Stimulated activated CD8-positive, alpha-beta memory T cell treated with anti-CD3 and anti-CD28 coated beads, Interleukin-15, amount 100 ng/mL, for 48 hours (primary cell): ENCODE measurements at regions not wholly inside any gene's neighbourhood (a gene's known extent, or its start where the extent isn't known, plus 50 kb on each side); places are given as distances from the start of the nearest gene placed in this dataset.

Experiments used
- DNase-seq, 2 donors: peaks; one replicate each; pipeline ENCODE4 v3.0.0-alpha.2; 2020; ENCODE audit warnings: low read depth in 2 of 2

GRCh38 chr10:83357627-83358026 is 781.7 kb upstream of the GHITM start:
- DNase-seq: no peak

- no peak for DNase-seq
Measured at GRCh38 chr10:83367036-83367435, 772.3 kb upstream of the GHITM start.

DNA sequence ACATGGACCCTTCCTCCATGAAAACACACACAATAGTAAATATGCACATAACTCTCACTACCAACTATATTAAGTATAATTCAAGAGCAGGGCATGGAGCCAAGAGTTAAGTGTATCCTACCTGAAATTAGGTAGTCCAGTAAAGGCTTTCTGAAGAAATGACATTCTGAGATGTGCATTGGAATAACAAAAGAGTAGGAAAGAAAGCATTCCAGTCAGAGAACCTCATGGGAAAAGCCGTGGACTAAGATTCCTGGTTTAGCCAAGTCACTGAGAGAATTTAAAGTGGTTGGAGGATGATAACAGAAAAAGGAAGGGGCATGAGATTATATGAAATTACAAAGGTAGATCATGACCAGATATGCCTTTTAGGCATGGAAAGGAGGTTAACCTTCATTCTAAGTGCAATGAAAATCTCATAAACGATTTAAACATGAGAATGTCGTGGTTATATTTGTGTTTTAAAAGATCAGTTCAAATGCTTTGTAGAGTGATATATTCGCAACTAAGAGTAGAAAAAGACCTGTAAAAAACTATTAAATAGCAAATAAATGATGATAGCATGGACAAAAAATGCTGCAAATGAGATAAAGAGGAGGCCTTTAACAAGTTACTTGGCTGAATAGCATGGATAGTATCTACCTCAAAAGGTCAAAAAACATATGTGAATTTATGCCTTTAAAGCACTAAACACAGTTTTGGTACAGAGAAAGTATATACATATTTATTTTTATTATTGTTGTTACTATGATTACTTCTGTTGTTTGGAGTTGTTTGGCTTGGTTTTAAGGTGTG is 767.4 kb upstream of the GHITM start:
- DNase-seq: no peak

- DNase-seq: no peak
Measured at GRCh38 chr10:83372646-83373045, 766.7 kb upstream of the GHITM start.

DNA sequence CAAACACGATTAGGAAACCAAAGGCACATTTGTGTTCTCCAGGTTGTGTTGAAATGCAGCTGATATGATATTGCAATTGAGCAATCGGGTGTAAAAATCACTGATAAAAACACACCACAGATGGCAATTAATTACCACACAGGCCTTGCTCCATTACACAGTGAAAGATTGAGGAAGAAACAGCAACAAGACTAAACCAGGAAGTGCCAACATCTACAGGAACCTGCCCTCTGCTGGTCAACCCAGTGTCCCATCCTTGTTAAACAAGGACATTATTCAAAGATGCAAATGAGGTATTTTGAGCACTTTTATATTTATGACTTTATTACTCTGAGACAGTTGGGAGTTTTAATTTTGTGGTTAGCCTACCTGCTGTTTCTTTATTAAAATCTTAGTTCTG is 765.6 kb upstream of the GHITM start:
- DNase-seq: no peak

GRCh38 chr10:83374741-83375140 is 764.6 kb upstream of the GHITM start:
- no peak for DNase-seq

DNA sequence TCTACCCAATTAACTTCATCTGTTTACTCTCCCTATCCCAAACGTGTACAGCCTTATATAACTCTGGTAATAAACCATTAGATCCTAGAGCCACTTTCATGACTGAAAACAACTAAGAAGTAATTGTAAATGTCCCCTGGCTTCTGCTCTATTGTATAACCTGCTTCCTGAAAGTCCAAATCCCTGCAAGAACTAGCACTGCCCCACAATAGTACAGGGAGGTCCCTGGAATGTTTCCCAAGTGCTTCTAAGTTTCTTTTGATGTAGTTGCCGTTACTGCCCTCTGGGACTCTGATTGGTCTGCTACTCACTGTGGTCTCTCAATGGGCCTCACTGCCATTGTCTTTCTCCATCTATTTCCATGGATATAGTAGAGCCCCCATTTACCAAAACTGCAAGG is 764.0 kb upstream of the GHITM start:
- no peak for DNase-seq

- no peak for DNase-seq
Measured at GRCh38 chr10:83397806-83398205, 741.5 kb upstream of the GHITM start.

- no peak for DNase-seq
Measured at GRCh38 chr10:83410570-83410969, 728.7 kb upstream of the GHITM start.

- DNase-seq: no peak
Measured at GRCh38 chr10:83425306-83425705, 714.0 kb upstream of the GHITM start.

GRCh38 chr10:83427101-83427500 is 712.2 kb upstream of the GHITM start:
- DNase-seq: no peak

DNA sequence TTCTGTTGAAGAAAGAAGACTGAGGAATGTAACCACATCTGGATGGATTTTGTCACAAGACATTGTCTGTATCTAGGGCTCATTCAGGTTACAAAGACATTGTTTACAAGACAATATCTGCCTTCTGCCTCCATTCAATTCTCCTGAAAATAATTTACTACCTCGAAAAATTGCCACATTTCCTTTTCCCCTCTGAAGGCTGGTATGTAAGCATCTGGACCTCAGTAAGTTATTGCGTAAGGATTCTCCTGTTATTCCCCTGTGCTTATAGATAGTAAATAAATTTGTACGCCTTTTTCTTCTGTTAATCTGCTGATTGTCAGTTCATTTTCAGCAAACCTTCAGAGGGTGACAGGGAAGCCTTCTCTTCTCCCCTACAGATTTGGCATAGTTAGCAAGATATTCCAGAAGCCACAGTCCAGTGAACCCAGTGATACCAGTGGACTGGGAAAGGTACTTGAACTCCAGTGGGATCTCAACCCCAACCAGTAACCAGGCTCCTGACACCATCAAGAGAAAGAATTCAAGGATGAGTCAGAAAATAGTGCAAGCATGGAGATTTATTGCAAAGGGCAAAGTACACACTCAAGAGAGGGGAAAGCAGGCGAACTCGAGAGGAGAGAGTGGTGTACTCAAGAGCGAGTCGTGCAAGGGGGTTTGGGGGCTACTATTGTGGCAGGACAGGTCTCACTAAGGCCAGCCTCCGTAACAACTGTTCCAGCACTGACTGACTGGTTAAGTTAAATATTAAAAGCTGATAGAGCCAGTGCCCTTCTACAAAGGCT is 706.9 kb upstream of the GHITM start:
- no peak for DNase-seq

DNA sequence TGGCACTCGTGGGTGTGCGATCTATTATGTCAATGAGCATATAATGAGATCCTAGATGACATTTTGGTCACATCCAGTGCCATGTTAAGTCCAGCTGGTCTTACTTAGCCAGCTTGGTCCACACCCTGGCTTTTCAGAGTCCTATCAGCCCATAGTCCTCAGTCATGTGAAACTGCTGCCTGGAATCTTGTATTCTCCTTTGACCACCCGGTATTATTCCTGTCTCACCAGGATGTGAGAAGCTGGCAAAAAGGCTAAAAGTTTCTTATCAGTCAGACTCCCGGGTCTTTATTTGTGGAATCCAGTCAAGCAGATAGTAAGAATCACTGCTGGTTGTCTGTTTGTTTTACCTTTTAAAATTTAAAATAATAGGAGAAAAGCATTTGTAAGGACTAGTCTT is 705.6 kb upstream of the GHITM start:
- no peak for DNase-seq

GRCh38 chr10:83448013-83448412 is 691.3 kb upstream of the GHITM start:
- no peak for DNase-seq

- DNase-seq: no peak
Measured at GRCh38 chr10:83458611-83459010, 680.7 kb upstream of the GHITM start.

DNA sequence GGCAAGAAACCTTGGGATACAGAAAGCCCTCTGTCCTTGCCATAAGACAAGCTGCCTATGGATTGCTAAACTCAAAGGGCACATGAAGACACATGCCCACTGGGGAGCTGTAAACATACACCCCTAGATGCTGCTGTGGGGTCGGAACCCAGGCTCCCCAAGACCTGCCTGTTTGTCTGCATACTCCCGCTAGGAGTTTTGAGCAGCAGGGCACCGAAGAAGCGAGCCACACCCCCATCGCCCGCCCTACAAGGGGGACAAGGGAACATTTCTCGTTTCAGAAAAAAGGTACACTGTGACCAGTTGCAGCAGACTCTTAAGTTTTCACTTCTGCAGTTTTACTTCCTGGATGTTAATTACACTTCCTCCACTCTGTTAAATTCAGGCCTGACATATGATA is 680.2 kb upstream of the GHITM start:
- DNase-seq: no peak

DNA sequence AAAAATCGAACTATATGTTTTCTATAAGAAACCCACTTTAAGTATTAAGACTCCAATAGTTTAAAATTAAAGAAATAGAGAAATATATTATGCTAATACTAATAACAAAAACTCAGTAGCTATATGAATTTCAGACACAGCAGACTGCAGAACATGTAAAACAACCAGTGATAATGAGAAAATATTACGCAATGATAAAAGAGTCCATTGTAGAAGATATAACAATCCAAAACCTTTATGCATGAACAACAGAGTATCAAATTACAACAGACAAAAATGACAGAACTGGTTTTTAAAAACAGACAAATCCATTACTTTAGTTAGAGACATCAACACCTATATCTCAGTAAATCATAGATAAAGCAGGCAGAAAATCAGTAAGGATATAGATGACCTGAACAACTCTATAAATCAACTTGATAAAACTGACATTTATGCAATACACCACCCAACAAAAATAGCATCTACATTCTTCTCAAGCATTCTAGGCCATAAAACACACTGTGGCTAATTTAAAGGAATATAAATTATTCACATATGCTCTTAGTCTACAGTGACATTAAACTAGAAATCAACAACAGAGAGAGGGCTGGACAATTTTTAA is 669.5 kb upstream of the GHITM start:
- no peak for DNase-seq

GRCh38 chr10:83476211-83476610 is 663.1 kb upstream of the GHITM start:
- DNase-seq: no peak

GRCh38 chr10:83489161-83489560 is 650.1 kb upstream of the GHITM start:
- DNase-seq: no peak

GRCh38 chr10:83492004-83492403 is 647.3 kb upstream of the GHITM start:
- DNase-seq: no peak

- DNase-seq: no peak
Measured at GRCh38 chr10:83512681-83513080, 626.6 kb upstream of the GHITM start.

DNA sequence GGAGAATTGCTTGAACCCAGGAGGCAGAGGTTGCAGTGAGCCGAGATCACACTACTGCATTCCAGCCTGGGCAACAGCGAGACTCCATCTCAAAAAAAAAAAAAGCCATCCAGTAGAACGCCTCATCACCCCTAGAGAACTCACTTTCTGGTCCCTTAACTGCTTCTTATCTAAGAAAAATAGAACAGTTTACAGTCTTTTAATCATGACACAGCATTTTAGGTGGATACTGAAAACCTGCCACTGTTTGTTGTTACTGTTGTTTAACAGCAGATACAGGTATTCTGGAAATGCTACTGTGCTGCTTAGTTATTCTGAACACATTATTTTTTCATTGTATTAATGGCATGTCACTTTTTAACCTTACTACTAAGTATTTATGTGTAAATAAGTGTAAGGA is 624.3 kb upstream of the GHITM start:
- DNase-seq: no peak

GRCh38 chr10:83516788-83517187 is 622.5 kb upstream of the GHITM start:
- no peak for DNase-seq
